H9 (cell line): ENCODE measurements at regions not wholly inside any gene's neighbourhood (a gene's known extent, or its start where the extent isn't known, plus 50 kb on each side); places are given as distances from the start of the nearest gene placed in this dataset.

ENCODE experiments used
- DNase-seq: peaks from one replicate; pipeline ENCODE4 v3.0.0-alpha.2; 2017
- H2AFZ ChIP-seq: one replicate; pipeline ENCODE4 v1.6.1; 2013; ENCODE audit warnings: mild to moderate bottlenecking, low read length, control low read depth, moderate library complexity
- H2AK5ac ChIP-seq: 2 replicates; pipeline ENCODE4 v1.6.1; 2013; ENCODE audit warnings: low read length, control low read depth, mixed read lengths; ENCODE audit not compliant: insufficient read length
- H2BK120ac ChIP-seq: one replicate; pipeline ENCODE4 v1.6.1; 2013; ENCODE audit warnings: low read depth, mild to moderate bottlenecking, low read length, control low read depth, inconsistent platforms; ENCODE audit not compliant: poor library complexity, severe bottlenecking
- H2BK12ac ChIP-seq: 2 replicates; pipeline ENCODE4 v1.6.1; 2013; ENCODE audit warnings: low read length, control low read depth, mixed read lengths, low read depth; ENCODE audit not compliant: insufficient read length
- H2BK15ac ChIP-seq: 2 replicates; pipeline ENCODE4 v1.6.1; 2013; ENCODE audit warnings: low read depth, low read length, control low read depth
- H2BK20ac ChIP-seq: one replicate; pipeline ENCODE4 v1.6.1; 2013; ENCODE audit warnings: low read depth, mild to moderate bottlenecking, low read length, control low read depth, inconsistent platforms; ENCODE audit not compliant: poor library complexity, severe bottlenecking
- H2BK5ac ChIP-seq: 2 replicates; pipeline ENCODE4 v1.6.1; 2013; ENCODE audit warnings: low read length, control low read depth, mixed read lengths; ENCODE audit not compliant: insufficient read length
- H3K14ac ChIP-seq: 2 replicates; pipeline ENCODE4 v1.6.1; 2013; ENCODE audit warnings: low read length, control low read depth; ENCODE audit not compliant: insufficient read depth
- H3K18ac ChIP-seq: 2 replicates; pipeline ENCODE4 v1.6.1; 2013; ENCODE audit warnings: low read depth, mild to moderate bottlenecking, mixed read lengths, low read length, control low read depth; ENCODE audit not compliant: insufficient read length
- H3K23ac ChIP-seq: 2 replicates; pipeline ENCODE4 v1.6.1; 2013; ENCODE audit warnings: low read length, control low read depth, mixed read lengths, low read depth; ENCODE audit not compliant: insufficient read length
- H3K23me2 ChIP-seq: 2 replicates; pipeline ENCODE4 v1.6.1; 2013; ENCODE audit warnings: low read depth, mild to moderate bottlenecking, mixed read lengths, low read length, control low read depth; ENCODE audit not compliant: insufficient read length, poor library complexity, severe bottlenecking
- H3K27ac ChIP-seq: 2 replicates; pipeline ENCODE4 v1.5.1; 2013; ENCODE audit warnings: low read length, control low read depth, mixed read lengths, low read depth; ENCODE audit not compliant: insufficient read length
- H3K27me3 ChIP-seq: 2 replicates; pipeline ENCODE4 v1.6.1; 2013; ENCODE audit warnings: low read length, control low read depth, inconsistent platforms; ENCODE audit not compliant: insufficient read depth
- H3K4ac ChIP-seq: 2 replicates; pipeline ENCODE4 v1.6.1; 2013; ENCODE audit warnings: low read depth, mild to moderate bottlenecking, control low read depth, inconsistent platforms, low read length, moderate library complexity
- H3K4me1 ChIP-seq: 2 replicates; pipeline ENCODE4 v1.6.1; 2013; ENCODE audit warnings: low read length, control low read depth, inconsistent platforms; ENCODE audit not compliant: insufficient read depth
- H3K4me2 ChIP-seq: 2 replicates; pipeline ENCODE4 v1.6.1; 2013; ENCODE audit warnings: low read length, control low read depth, mixed read lengths; ENCODE audit not compliant: insufficient read length, insufficient read depth
- H3K56ac ChIP-seq: 2 replicates; pipeline ENCODE4 v1.6.1; 2013; ENCODE audit warnings: low read depth, mild to moderate bottlenecking, mixed read lengths, low read length, control low read depth; ENCODE audit not compliant: insufficient read length
- H3K79me1 ChIP-seq: 2 replicates; pipeline ENCODE4 v1.6.1; 2013; ENCODE audit warnings: low read depth, mild to moderate bottlenecking, moderate library complexity, low read length, control low read depth, inconsistent platforms; ENCODE audit not compliant: insufficient read depth, poor library complexity, severe bottlenecking
- H3K79me2 ChIP-seq: 2 replicates; pipeline ENCODE4 v1.6.1; 2013; ENCODE audit warnings: low read length, control low read depth, inconsistent platforms; ENCODE audit not compliant: insufficient read depth
- H3K9ac ChIP-seq: 2 replicates; pipeline ENCODE4 v1.6.1; 2013; ENCODE audit warnings: low read length, control low read depth, mixed read lengths; ENCODE audit not compliant: insufficient read length; ENCODE audit errors: extremely low read depth
- H3K9me3 ChIP-seq: one replicate; pipeline ENCODE4 v1.6.1; 2013; ENCODE audit warnings: low read depth, low read length, inconsistent platforms; ENCODE audit not compliant: control insufficient read depth
- H3T11ph ChIP-seq: one replicate; pipeline ENCODE4 v1.6.1; 2013; ENCODE audit warnings: mild to moderate bottlenecking, low read length, control low read depth, inconsistent platforms
- H4K20me1 ChIP-seq: one replicate; pipeline ENCODE4 v1.6.1; 2013; ENCODE audit not compliant: control insufficient read depth, insufficient read length, insufficient read depth
- H4K5ac ChIP-seq: 2 replicates; pipeline ENCODE4 v1.6.1; 2013; ENCODE audit warnings: low read depth, mild to moderate bottlenecking, mixed read lengths, low read length, control low read depth; ENCODE audit not compliant: insufficient read length
- H4K8ac ChIP-seq: replicated peaks from 2 replicates; pipeline ENCODE4 v1.6.1; 2013; ENCODE audit warnings: low read length, control low read depth, mixed read lengths, low read depth; ENCODE audit not compliant: insufficient read length
- H4K91ac ChIP-seq: 2 replicates; pipeline ENCODE4 v1.6.1; 2013; ENCODE audit warnings: low read depth, mild to moderate bottlenecking, moderate library complexity, mixed read lengths, low read length, control low read depth; ENCODE audit not compliant: insufficient read length
- H3K27ac Mint-ChIP-seq, 3 experiments: 2 replicates in 2 of 3; 3 replicates in 1 of 3; pipeline ENCODE4 v1.8.0; 2020 to 2021; ENCODE audit warnings: mixed read lengths in 3 of 3, mild to moderate bottlenecking in 1 of 3, moderate library complexity in 1 of 3
- H3K27me3 Mint-ChIP-seq: 2 replicates; pipeline ENCODE4 v1.8.0; 2021; ENCODE audit warnings: low read depth, mild to moderate bottlenecking, moderate library complexity, mixed read lengths
- H3K36me3 Mint-ChIP-seq, 3 experiments: 2 replicates in 2 of 3; 3 replicates in 1 of 3; pipeline ENCODE4 v1.8.0; 2020 to 2021; ENCODE audit warnings: low read depth in 3 of 3, mixed read lengths in 3 of 3; ENCODE audit not compliant: insufficient read depth in 1 of 3
- H3K4me1 Mint-ChIP-seq, 2 experiments: 2 replicates each; pipeline ENCODE4 v1.8.0; 2020; ENCODE audit warnings: mixed read lengths in 2 of 2
- H3K4me3 Mint-ChIP-seq, 2 experiments: 2 replicates in 1 of 2; 3 replicates in 1 of 2; pipeline ENCODE4 v1.8.0; 2020 to 2021; ENCODE audit warnings: mild to moderate bottlenecking in 2 of 2, mixed read lengths in 2 of 2, moderate library complexity in 1 of 2
- H3K9me3 Mint-ChIP-seq, 2 experiments: 2 replicates in 1 of 2; 3 replicates in 1 of 2; pipeline ENCODE4 v1.8.0; 2020; ENCODE audit warnings: mild to moderate bottlenecking in 2 of 2, mixed read lengths in 2 of 2, moderate library complexity in 1 of 2
- CTCF ChIP-seq: fragments of 200-600 bp; sonication (generic); conservative IDR thresholded peaks from 3 replicates; pipeline ENCODE4 v1.8.0; 2021; ENCODE audit warnings: antibody characterized with exemption, mild to moderate bottlenecking

DNA sequence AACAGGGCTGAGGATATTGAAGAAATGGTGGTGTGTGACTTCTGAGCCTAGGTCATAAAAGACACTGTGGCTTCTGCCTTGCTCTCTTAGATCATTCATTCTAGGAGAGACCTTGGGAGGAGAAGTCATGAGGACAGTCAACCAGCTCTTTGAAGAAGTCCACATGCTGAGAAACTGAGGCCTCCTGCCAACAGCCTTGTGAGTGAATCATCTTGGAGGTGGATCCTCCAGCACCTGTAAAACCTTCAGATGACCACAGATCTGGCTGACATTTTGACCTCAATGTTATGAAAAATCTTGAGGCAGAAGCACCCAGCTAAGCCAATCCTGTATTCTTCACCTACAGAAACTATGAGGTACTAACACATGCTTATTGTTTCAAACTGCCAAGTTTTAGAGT, 165.9 kb downstream of the CARTPT start:
- no peak overlapping the region for H3K27ac Mint-ChIP-seq
- H3K4me3 Mint-ChIP-seq = no peak overlapping the region
- H4K20me1 ChIP-seq = no peaks in the 10 kb centered on the region
- H3K56ac ChIP-seq = no peak overlapping the region
- no peak overlapping the region for H2BK120ac ChIP-seq
- no peaks in the 10 kb centered on the region for H3K4me1 ChIP-seq
- H3K23me2 ChIP-seq = no peaks in the 10 kb centered on the region
- H4K8ac ChIP-seq = no peak overlapping the region
- H3K14ac ChIP-seq = no peak overlapping the region
- H3T11ph ChIP-seq = no peak overlapping the region
- no peak overlapping the region for H3K23ac ChIP-seq
- H3K36me3 Mint-ChIP-seq = no peaks in the 10 kb centered on the region
- no peak overlapping the region for H2BK12ac ChIP-seq
- no peak overlapping the region for H4K5ac ChIP-seq
- no peak overlapping the region for H2BK5ac ChIP-seq
- no peak overlapping the region for H3K4me2 ChIP-seq
- H4K91ac ChIP-seq = no peak overlapping the region
- no peaks in the 10 kb centered on the region for H3K79me1 ChIP-seq
- H3K9me3 ChIP-seq = no peaks in the 10 kb centered on the region
- H2BK15ac ChIP-seq = no peak overlapping the region
- H3K9me3 Mint-ChIP-seq = no peaks in the 10 kb centered on the region
- no peak overlapping the region for H3K4ac ChIP-seq
- H2AK5ac ChIP-seq = no peak overlapping the region
- no peak overlapping the region for H3K18ac ChIP-seq
- TF ChIP-seq CTCF = no peak
- H3K27ac ChIP-seq = no peak overlapping the region
- H3K27me3 Mint-ChIP-seq = peaks cover 17% of the 10 kb centered on the region
- DNase-seq = no peak
- H3K4me1 Mint-ChIP-seq = no peaks in the 10 kb centered on the region
- H2BK20ac ChIP-seq = no peak overlapping the region
- no peak overlapping the region for H2AFZ ChIP-seq
- H3K79me2 ChIP-seq = no peaks in the 10 kb centered on the region
- no peak overlapping the region for H3K9ac ChIP-seq
- H3K27me3 ChIP-seq = no peaks in the 10 kb centered on the region
